Endothelial cell of umbilical vein (primary cell): ENCODE measurements at regions not wholly inside any gene's neighbourhood (a gene's known extent, or its start where the extent isn't known, plus 50 kb on each side); places are given as distances from the start of the nearest gene placed in this dataset.

Source experiments
- BruUV-seq: library from RNA; stranded (reverse); fragments of 400-500 nt; replicated peaks from 2 replicates; lab custom pipeline; 2021; lab: Mats Ljungman, UMichigan
- CTCF ChIA-PET: fragments of 300-600, 350-600 bp; sonication (Branson Sonifier 250); formaldehyde crosslinking; loops from one replicate; lab custom pipeline; 2021; ENCODE audit warnings: antibody characterized with exemption, inconsistent platforms; lab: Charles Lee
- POLR2A ChIA-PET: fragments of 300-600, 350-600 bp; sonication (Branson Sonifier 250); formaldehyde crosslinking; loops from one replicate; lab custom pipeline; 2021; ENCODE audit warnings: antibody characterized with exemption, inconsistent platforms; lab: Charles Lee
- DNase-seq: peaks from one replicate; pipeline ENCODE4 v3.0.0-alpha.2; 2011; ENCODE audit warnings: low read depth, low spot score
- FAIRE-seq: peaks from 2 replicates; lab custom pipeline; 2011; peaks lifted over from hg19 to GRCh38; lab: Jason Lieb, UNC
- H2AFZ ChIP-seq: 2 replicates; pipeline ENCODE4 v1.6.0; 2012; ENCODE audit warnings: low read depth, low read length, control low read depth, inconsistent platforms
- H3K27ac ChIP-seq: 2 replicates; pipeline ENCODE4 v1.5.1; 2011; ENCODE audit warnings: low read depth, mild to moderate bottlenecking, control low read depth, low read length, moderate library complexity; ENCODE audit not compliant: insufficient read depth
- H3K27me3 ChIP-seq, 2 experiments: 2 replicates each; pipeline versions ENCODE4 v1.6.0 to v1.6.1; 2011; ENCODE audit warnings: low read length in 2 of 2, mixed read lengths in 1 of 2; ENCODE audit not compliant: control insufficient read depth in 2 of 2, insufficient read depth in 2 of 2
- H3K36me3 ChIP-seq, 2 experiments: 2 replicates in 1 of 2; 3 replicates in 1 of 2; pipeline ENCODE4 v1.5.1; 2011; ENCODE audit warnings: low read length in 2 of 2, mild to moderate bottlenecking in 1 of 2, moderate library complexity in 1 of 2; ENCODE audit not compliant: control insufficient read depth in 2 of 2, insufficient read depth in 2 of 2; ENCODE audit errors: extremely low read depth in 1 of 2
- H3K4me1 ChIP-seq: 3 replicates; pipeline ENCODE4 v1.5.1; 2011; ENCODE audit warnings: mild to moderate bottlenecking, low read length; ENCODE audit not compliant: control insufficient read depth, insufficient read depth; ENCODE audit errors: extremely low read depth
- H3K4me2 ChIP-seq: 2 replicates; pipeline ENCODE4 v1.6.1; 2011; ENCODE audit warnings: low read length, control low read depth, mixed read lengths; ENCODE audit not compliant: insufficient read depth
- H3K4me3 ChIP-seq, 3 experiments: fragments of 200-600 bp in 1 of 3; sonication (generic), shearing (Covaris generic) in 1 of 3; replicated peaks in 1 of 3; 2 replicates each; pipeline ENCODE4 v1.5.1; 2011 to 2016; ENCODE audit warnings: control low read depth in 3 of 3, low read length in 3 of 3, mild to moderate bottlenecking in 2 of 3, inconsistent platforms in 1 of 3, low read depth in 1 of 3, moderate library complexity in 1 of 3; ENCODE audit not compliant: insufficient read depth in 1 of 3
- H3K79me2 ChIP-seq: 2 replicates; pipeline ENCODE4 v1.6.0; 2012; ENCODE audit warnings: low read length, inconsistent platforms; ENCODE audit not compliant: control insufficient read depth, insufficient read depth
- H3K9ac ChIP-seq: replicated peaks from 2 replicates; pipeline ENCODE3; 2011; ENCODE audit warnings: low read length, control low read depth; ENCODE audit not compliant: insufficient read depth; ENCODE audit errors: extremely low read depth
- H3K9me1 ChIP-seq: replicated peaks from 3 replicates; pipeline ENCODE4 v1.6.0; 2011; ENCODE audit warnings: mild to moderate bottlenecking, low read length; ENCODE audit not compliant: control insufficient read depth, insufficient read depth; ENCODE audit errors: extremely low read depth
- H3K9me3 ChIP-seq: replicated peaks from 2 replicates; pipeline ENCODE4 v1.5.1; 2012; ENCODE audit warnings: low read length, inconsistent platforms; ENCODE audit not compliant: control insufficient read depth, insufficient read depth
- H4K20me1 ChIP-seq: replicated peaks from 2 replicates; pipeline ENCODE3; 2011; ENCODE audit warnings: mild to moderate bottlenecking, low read length; ENCODE audit not compliant: control insufficient read depth, insufficient read depth; ENCODE audit errors: extremely low read depth
- EZH2 ChIP-seq: IDR thresholded peaks from 2 replicates; pipeline ENCODE4 v1.6.1; 2012; ENCODE audit warnings: borderline replicate concordance, low read depth, mild to moderate bottlenecking, moderate library complexity, low read length, inconsistent platforms; ENCODE audit not compliant: severe bottlenecking
- FOS ChIP-seq: IDR thresholded peaks from 2 replicates; pipeline ENCODE4 v1.6.1; 2011; ENCODE audit warnings: mild to moderate bottlenecking, low read length, moderate library complexity, borderline replicate concordance; ENCODE audit not compliant: insufficient read depth
- GATA2 ChIP-seq: IDR thresholded peaks from 2 replicates; pipeline ENCODE4 v1.7.0; 2011; ENCODE audit warnings: low read depth, mild to moderate bottlenecking, moderate library complexity, mixed read lengths, low read length; ENCODE audit not compliant: insufficient read length, insufficient read depth
- JUN ChIP-seq: IDR thresholded peaks from 2 replicates; pipeline ENCODE4 v1.6.1; 2011; ENCODE audit warnings: borderline replicate concordance, low read depth; ENCODE audit not compliant: insufficient read length, insufficient read depth
- MYC ChIP-seq: IDR thresholded peaks from one replicate; pipeline ENCODE4 v1.6.1; 2011; ENCODE audit warnings: mild to moderate bottlenecking, low read depth, low read length
- POLR2A ChIP-seq: IDR thresholded peaks from 2 replicates; pipeline ENCODE4 v1.6.1; 2012; ENCODE audit warnings: low read depth, mild to moderate bottlenecking, control low read depth, low read length
- POLR2AphosphoS5 ChIP-seq: IDR thresholded peaks from 2 replicates; pipeline ENCODE4 v1.6.1; 2012; ENCODE audit warnings: low read depth, mild to moderate bottlenecking, control low read depth, low read length, moderate library complexity; ENCODE audit not compliant: insufficient read depth
- dilution Hi-C: fragments of 300-500 bp; cut with MboI; formaldehyde crosslinking; loops from one replicate; pipeline ENCODE4 v1.15.0; 2019; ENCODE audit warnings: low sequenced_read_pairs; ENCODE audit not compliant: extremely low pct_ligation_motif_present
- intact Hi-C: fragments of 100-400 bp; cut with micrococcal nuclease; formaldehyde crosslinking; loops from one replicate; pipeline ENCODE4 v1.10.0; 2022
- TF ChIP-seq, protein P1 (sequence below): IDR thresholded peaks from 2 replicates; pipeline ENCODE4 v1.6.1; 2011; ENCODE audit not compliant: insufficient read depth, insufficient read length
- TF ChIP-seq, protein P2 (sequence below), 2 donors: IDR thresholded peaks; 1 replicate in 1 of 2; 2 replicates in 1 of 2; pipeline ENCODE4 v1.5.1; 2011; ENCODE audit warnings: low read length in 2 of 2, mild to moderate bottlenecking in 2 of 2, moderate library complexity in 2 of 2, control low read depth in 1 of 2, inconsistent platforms in 1 of 2, low read depth in 1 of 2; ENCODE audit not compliant: insufficient read depth in 1 of 2; ENCODE audit errors: extremely low read depth in 1 of 2

DNA sequence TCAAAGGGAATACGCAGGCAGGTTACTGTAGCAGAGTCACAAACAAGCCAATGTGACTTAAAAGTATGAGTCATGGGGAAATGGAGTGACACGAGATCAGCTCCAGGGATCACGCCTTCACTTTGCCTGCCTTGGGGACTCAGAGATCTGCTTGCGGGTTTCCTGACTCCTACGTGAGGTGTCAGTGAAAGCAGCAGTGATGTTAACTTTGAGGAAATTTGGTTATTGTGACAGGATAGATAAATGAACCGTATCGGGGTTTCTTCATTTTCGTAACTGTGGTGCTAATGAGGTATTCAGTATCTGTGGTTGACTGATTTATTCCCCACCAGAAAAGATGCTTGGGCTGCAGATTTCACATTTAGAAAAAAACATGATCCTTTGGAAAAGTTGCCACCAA is 383.3 kb upstream of the ZFP42 start:
- Histone ChIP-seq H3K9me3 (no peaks in the 10 kb centered on the region), H3K27me3 (no peaks in the 10 kb centered on the region), H3K4me3 (no peak overlapping the region), H3K4me1 (peaks cover 5% of the 10 kb centered on the region), H4K20me1 (no peaks in the 10 kb centered on the region), H3K4me2 (no peak overlapping the region), H3K79me2 (no peaks in the 10 kb centered on the region), H2AFZ (no peak overlapping the region), H3K9ac (no peak overlapping the region), H3K9me1 (no peaks in the 10 kb centered on the region), H3K27ac (no peak overlapping the region), H3K36me3 (no peaks in the 10 kb centered on the region)
- ChIA-PET POLR2A (no interaction called here), CTCF (interaction anchor here (1.8 kb wide), 1 partner anchor 10 kb away, joined by 4 read pairs; no protein-coding TSS in a partner anchor)
- dilution Hi-C loops (no loop called here), intact Hi-C loops (no loop called here)
- TF ChIP-seq JUN (no peak), GATA2 (no peak), POLR2AphosphoS5 (no peak), EZH2 (no peak), POLR2A (no peak), MYC (no peak), FOS (no peak)
- TF ChIP-seq, protein P1, sequence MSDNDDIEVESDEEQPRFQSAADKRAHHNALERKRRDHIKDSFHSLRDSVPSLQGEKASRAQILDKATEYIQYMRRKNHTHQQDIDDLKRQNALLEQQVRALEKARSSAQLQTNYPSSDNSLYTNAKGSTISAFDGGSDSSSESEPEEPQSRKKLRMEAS: no peak
- TF ChIP-seq, protein P2, sequence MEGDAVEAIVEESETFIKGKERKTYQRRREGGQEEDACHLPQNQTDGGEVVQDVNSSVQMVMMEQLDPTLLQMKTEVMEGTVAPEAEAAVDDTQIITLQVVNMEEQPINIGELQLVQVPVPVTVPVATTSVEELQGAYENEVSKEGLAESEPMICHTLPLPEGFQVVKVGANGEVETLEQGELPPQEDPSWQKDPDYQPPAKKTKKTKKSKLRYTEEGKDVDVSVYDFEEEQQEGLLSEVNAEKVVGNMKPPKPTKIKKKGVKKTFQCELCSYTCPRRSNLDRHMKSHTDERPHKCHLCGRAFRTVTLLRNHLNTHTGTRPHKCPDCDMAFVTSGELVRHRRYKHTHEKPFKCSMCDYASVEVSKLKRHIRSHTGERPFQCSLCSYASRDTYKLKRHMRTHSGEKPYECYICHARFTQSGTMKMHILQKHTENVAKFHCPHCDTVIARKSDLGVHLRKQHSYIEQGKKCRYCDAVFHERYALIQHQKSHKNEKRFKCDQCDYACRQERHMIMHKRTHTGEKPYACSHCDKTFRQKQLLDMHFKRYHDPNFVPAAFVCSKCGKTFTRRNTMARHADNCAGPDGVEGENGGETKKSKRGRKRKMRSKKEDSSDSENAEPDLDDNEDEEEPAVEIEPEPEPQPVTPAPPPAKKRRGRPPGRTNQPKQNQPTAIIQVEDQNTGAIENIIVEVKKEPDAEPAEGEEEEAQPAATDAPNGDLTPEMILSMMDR (IDR thresholded peaks at IDR 0.05; ENCODE audit: extremely low read depth in 1 of 2, insufficient read depth in 1 of 2, low read depth in 1 of 2, low read length in 2 of 2): no peak
- FAIRE-seq (no peak), DNase-seq (no peak)
- no TSS peak for BruUV-seq
